HEK293 (cell line): ENCODE measurements at regions not wholly inside any gene's neighbourhood (a gene's known extent, or its start where the extent isn't known, plus 50 kb on each side); places are given as distances from the start of the nearest gene placed in this dataset.

Experiments used
- CTCF ChIA-PET: fragments of 350-600 bp; formaldehyde crosslinking; extraction: SDS; loops from one replicate; lab custom pipeline; 2021; ENCODE audit warnings: antibody characterized with exemption; lab: Yijun Ruan, JAX
- POLR2A ChIA-PET: fragments of 300-600 bp; formaldehyde crosslinking; extraction: SDS; loops from one replicate; lab custom pipeline; 2020; ENCODE audit warnings: antibody characterized with exemption, inconsistent platforms; lab: Yijun Ruan, JAX
- H3K27ac ChIP-seq: fragments of 200-500 bp; sonication (Bioruptor generic); 2 replicates; pipeline ENCODE4 v1.5.1; 2014; ENCODE audit warnings: low read depth, low read length, control low read depth, inconsistent platforms; ENCODE audit errors: extremely low read depth
- H3K36me3 ChIP-seq, 2 experiments: fragments of 200-500 bp in 1 of 2; sonication (Bioruptor generic) in 1 of 2; 1 replicate in 1 of 2; 2 replicates in 1 of 2; pipeline ENCODE4 v1.5.1; 2014 to 2017; ENCODE audit warnings: inconsistent platforms in 2 of 2, low read length in 2 of 2; ENCODE audit not compliant: control insufficient read depth in 2 of 2, insufficient read depth in 1 of 2
- H3K4me1 ChIP-seq: fragments of 200-500 bp; sonication (Bioruptor generic); 2 replicates; pipeline ENCODE4 v1.5.1; 2014; ENCODE audit warnings: mild to moderate bottlenecking, low read length, inconsistent platforms; ENCODE audit not compliant: control insufficient read depth, insufficient read depth
- H3K4me3 ChIP-seq: 2 replicates; pipeline ENCODE4 v1.5.1; 2011; ENCODE audit warnings: low read depth, mild to moderate bottlenecking, control low read depth, low read length, moderate library complexity
- H3K9me3 ChIP-seq: fragments of 200-500 bp; sonication (Bioruptor generic); 2 replicates; pipeline ENCODE4 v1.5.1; 2014; ENCODE audit warnings: low read depth, low read length, inconsistent platforms; ENCODE audit not compliant: control insufficient read depth, insufficient read depth
- BCL11A ChIP-seq: fragments of 450-650 bp; formaldehyde crosslinking; IDR thresholded peaks from 2 replicates; pipeline ENCODE4 v1.5.1; 2016; ENCODE audit warnings: low read depth, missing biosample characterization, missing genetic modification characterization
- BCL11B ChIP-seq: fragments of 450-650 bp; formaldehyde crosslinking; IDR thresholded peaks from 2 replicates; pipeline ENCODE4 v1.5.1; 2016; ENCODE audit warnings: low read depth, missing biosample characterization, missing genetic modification characterization
- GLI4 ChIP-seq: fragments of 450-650 bp; formaldehyde crosslinking; IDR thresholded peaks from 2 replicates; pipeline ENCODE4 v1.5.1; 2016; ENCODE audit warnings: missing biosample characterization, missing genetic modification characterization
- KLF10 ChIP-seq: fragments of 450-650 bp; IDR thresholded peaks from 2 replicates; pipeline ENCODE4 v1.5.1; 2018; ENCODE audit warnings: missing biosample characterization, mild to moderate bottlenecking, missing genetic modification characterization
- MEIS1 ChIP-seq: sonication (generic); formaldehyde crosslinking; IDR thresholded peaks from 2 replicates; pipeline ENCODE4 v1.8.1; 2022; ENCODE audit warnings: missing genetic modification reagents, mild to moderate bottlenecking, borderline replicate concordance
- PRDM10 ChIP-seq: fragments of 450-650 bp; formaldehyde crosslinking; IDR thresholded peaks from 2 replicates; pipeline ENCODE4 v1.5.1; 2016; ENCODE audit warnings: missing biosample characterization, missing genetic modification characterization
- ZBTB44 ChIP-seq: fragments of 450-650 bp; IDR thresholded peaks from 2 replicates; pipeline ENCODE4 v1.5.1; 2018; ENCODE audit warnings: missing biosample characterization, mild to moderate bottlenecking, missing genetic modification characterization
- ZFHX2 ChIP-seq: fragments of 450-650 bp; formaldehyde crosslinking; conservative IDR thresholded peaks from 2 replicates; pipeline ENCODE4 v1.5.1; 2016; ENCODE audit warnings: missing biosample characterization, missing genetic modification characterization
- ZNF175 ChIP-seq: fragments of 450-650 bp; formaldehyde crosslinking; IDR thresholded peaks from 2 replicates; pipeline ENCODE4 v1.5.1; 2016; ENCODE audit warnings: missing biosample characterization, missing genetic modification characterization
- ZNF211 ChIP-seq: fragments of 450-650 bp; formaldehyde crosslinking; IDR thresholded peaks from 2 replicates; pipeline ENCODE4 v1.5.1; 2016; ENCODE audit warnings: low read depth, missing biosample characterization, missing genetic modification characterization
- ZNF214 ChIP-seq: fragments of 450-650 bp; formaldehyde crosslinking; IDR thresholded peaks from 2 replicates; pipeline ENCODE4 v1.5.1; 2017; ENCODE audit warnings: missing biosample characterization, mild to moderate bottlenecking, missing genetic modification characterization, borderline replicate concordance
- ZNF223 ChIP-seq: fragments of 450-650 bp; formaldehyde crosslinking; IDR thresholded peaks from 2 replicates; pipeline ENCODE4 v1.5.1; 2016; ENCODE audit warnings: missing biosample characterization, missing genetic modification characterization
- ZNF24 ChIP-seq: fragments of 450-650 bp; formaldehyde crosslinking; IDR thresholded peaks from 2 replicates; pipeline ENCODE4 v1.5.1; 2016; ENCODE audit warnings: missing biosample characterization, missing genetic modification characterization
- ZNF248 ChIP-seq: fragments of 450-650 bp; formaldehyde crosslinking; IDR thresholded peaks from 2 replicates; pipeline ENCODE4 v1.5.1; 2017; ENCODE audit warnings: missing biosample characterization, missing genetic modification characterization
- ZNF37A ChIP-seq: fragments of 450-650 bp; IDR thresholded peaks from 2 replicates; pipeline ENCODE4 v1.5.1; 2018; ENCODE audit warnings: missing biosample characterization, missing genetic modification characterization
- ZNF560 ChIP-seq: fragments of 450-650 bp; formaldehyde crosslinking; IDR thresholded peaks from 2 replicates; pipeline ENCODE4 v1.5.1; 2017; ENCODE audit warnings: missing biosample characterization, missing genetic modification characterization, borderline replicate concordance
- ZNF830 ChIP-seq: fragments of 450-650 bp; IDR thresholded peaks from 2 replicates; pipeline ENCODE4 v1.5.0; 2018; ENCODE audit warnings: missing biosample characterization, missing genetic modification characterization, low read depth, mild to moderate bottlenecking, moderate library complexity
- ZNF837 ChIP-seq: fragments of 450-650 bp; formaldehyde crosslinking; IDR thresholded peaks from 2 replicates; pipeline ENCODE4 v1.5.1; 2016; ENCODE audit warnings: missing biosample characterization, missing genetic modification characterization
- TF ChIP-seq, protein P1 (sequence below): fragments of 450-650 bp; formaldehyde crosslinking; IDR thresholded peaks from 2 replicates; pipeline ENCODE4 v1.5.1; 2017; ENCODE audit warnings: missing biosample characterization, missing genetic modification characterization
- TF ChIP-seq, protein P2 (sequence below): fragments of 450-650 bp; formaldehyde crosslinking; IDR thresholded peaks from 2 replicates; pipeline ENCODE4 v1.5.1; 2016; ENCODE audit warnings: missing biosample characterization, missing genetic modification characterization

DNA sequence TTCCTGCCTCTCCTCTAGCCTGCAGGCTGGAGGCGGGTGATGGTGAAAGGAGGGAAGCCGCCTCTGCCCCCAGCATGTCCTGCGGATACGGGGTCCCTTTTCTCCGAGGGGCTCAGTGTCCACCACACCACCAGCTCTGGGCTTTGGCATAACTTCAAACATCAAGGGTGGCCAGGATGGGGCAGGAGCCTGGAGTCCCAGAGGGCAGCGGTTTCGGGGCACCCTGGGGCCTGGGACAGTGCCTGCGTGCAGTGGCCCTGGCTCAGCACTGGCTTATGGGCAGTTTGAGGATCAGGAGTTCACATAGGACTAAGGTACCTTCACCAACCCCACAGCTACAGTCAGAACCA lies 85.5 kb upstream of the GPC1 start:
- no peaks in the 10 kb centered on the region for H3K9me3 ChIP-seq
- TF ChIP-seq ZNF560 (no peak), KLF10 (tag by site-specific recombination) (no peak), ZBTB44 (tag by site-specific recombination) (no peak), GLI4 (no peak), ZNF175 (no peak), BCL11B (tag by site-specific recombination) (no peak), ZNF24 (no peak), BCL11A (no peak), ZFHX2 (tag by site-specific recombination) (no peak), ZNF37A (no peak), PRDM10 (tag by site-specific recombination) (no peak), ZNF830 (no peak), MEIS1 (CRISPR knock-in tag) (no peak), ZNF214 (tag by site-specific recombination) (no peak), ZNF837 (tag by site-specific recombination) (no peak)
- TF ChIP-seq, protein P1, sequence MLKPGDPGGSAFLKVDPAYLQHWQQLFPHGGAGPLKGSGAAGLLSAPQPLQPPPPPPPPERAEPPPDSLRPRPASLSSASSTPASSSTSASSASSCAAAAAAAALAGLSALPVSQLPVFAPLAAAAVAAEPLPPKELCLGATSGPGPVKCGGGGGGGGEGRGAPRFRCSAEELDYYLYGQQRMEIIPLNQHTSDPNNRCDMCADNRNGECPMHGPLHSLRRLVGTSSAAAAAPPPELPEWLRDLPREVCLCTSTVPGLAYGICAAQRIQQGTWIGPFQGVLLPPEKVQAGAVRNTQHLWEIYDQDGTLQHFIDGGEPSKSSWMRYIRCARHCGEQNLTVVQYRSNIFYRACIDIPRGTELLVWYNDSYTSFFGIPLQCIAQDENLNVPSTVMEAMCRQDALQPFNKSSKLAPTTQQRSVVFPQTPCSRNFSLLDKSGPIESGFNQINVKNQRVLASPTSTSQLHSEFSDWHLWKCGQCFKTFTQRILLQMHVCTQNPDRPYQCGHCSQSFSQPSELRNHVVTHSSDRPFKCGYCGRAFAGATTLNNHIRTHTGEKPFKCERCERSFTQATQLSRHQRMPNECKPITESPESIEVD (tag by site-specific recombination): no peak
- TF ChIP-seq, all 188 proteins: peak for 0
- POLR2A ChIA-PET: no interaction called here
- Histone ChIP-seq H3K4me3 (no peak overlapping the region), H3K36me3 (no peaks in the 10 kb centered on the region), H3K27ac (no peak overlapping the region), H3K4me1 (no peaks in the 10 kb centered on the region)
- CTCF ChIA-PET: no interaction called here

DNA sequence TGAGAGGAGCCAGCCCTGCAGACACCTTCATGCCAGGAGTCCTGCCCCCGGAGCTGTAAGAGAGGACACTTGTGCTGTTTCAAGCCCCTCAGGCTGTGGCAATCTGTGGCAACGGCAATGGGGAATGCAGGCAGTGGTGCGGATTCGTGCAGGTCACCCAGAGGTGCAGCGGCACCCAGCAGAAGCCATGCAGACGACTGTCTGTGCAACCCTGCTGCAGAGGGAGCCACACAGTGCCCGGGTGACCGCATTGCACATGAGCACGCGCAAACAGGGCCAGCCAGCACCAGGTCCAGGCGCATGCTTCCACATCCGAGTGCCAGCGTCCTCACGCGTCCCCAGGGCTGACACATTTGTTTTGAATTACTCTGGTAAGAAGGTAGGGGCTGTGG lies 84.8 kb upstream of the GPC1 start:
- Histone ChIP-seq H3K27ac (no peak overlapping the region), H3K9me3 (no peaks in the 10 kb centered on the region), H3K4me1 (no peaks in the 10 kb centered on the region), H3K4me3 (no peak overlapping the region), H3K36me3 (no peaks in the 10 kb centered on the region)
- TF ChIP-seq ZNF248 (tag by site-specific recombination): no peak
- no peak for TF ChIP-seq ZNF211
- no peak for TF ChIP-seq ZNF223
- TF ChIP-seq, protein P2, sequence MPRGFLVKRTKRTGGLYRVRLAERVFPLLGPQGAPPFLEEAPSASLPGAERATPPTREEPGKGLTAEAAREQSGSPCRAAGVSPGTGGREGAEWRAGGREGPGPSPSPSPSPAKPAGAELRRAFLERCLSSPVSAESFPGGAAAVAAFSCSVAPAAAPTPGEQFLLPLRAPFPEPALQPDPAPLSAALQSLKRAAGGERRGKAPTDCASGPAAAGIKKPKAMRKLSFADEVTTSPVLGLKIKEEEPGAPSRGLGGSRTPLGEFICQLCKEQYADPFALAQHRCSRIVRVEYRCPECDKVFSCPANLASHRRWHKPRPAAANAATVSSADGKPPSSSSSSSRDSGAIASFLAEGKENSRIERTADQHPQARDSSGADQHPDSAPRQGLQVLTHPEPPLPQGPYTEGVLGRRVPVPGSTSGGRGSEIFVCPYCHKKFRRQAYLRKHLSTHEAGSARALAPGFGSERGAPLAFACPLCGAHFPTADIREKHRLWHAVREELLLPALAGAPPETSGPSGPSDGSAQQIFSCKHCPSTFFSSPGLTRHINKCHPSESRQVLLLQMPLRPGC (tag by site-specific recombination): no peak
- POLR2A ChIA-PET: no interaction called here
- CTCF ChIA-PET: no interaction called here
